Erythroblast (primary cell): ENCODE measurements at regions not wholly inside any gene's neighbourhood (a gene's known extent, or its start where the extent isn't known, plus 50 kb on each side); places are given as distances from the start of the nearest gene placed in this dataset.

Source experiments
- GATA1 ChIP-seq: IDR thresholded peaks from 2 replicates; pipeline ENCODE4 v1.6.1; 2011; ENCODE audit warnings: low read depth, mild to moderate bottlenecking, control low read depth, low read length, moderate library complexity
- POLR2A ChIP-seq: IDR thresholded peaks from 2 replicates; pipeline ENCODE4 v1.6.1; 2011; ENCODE audit warnings: mild to moderate bottlenecking, low read length

DNA sequence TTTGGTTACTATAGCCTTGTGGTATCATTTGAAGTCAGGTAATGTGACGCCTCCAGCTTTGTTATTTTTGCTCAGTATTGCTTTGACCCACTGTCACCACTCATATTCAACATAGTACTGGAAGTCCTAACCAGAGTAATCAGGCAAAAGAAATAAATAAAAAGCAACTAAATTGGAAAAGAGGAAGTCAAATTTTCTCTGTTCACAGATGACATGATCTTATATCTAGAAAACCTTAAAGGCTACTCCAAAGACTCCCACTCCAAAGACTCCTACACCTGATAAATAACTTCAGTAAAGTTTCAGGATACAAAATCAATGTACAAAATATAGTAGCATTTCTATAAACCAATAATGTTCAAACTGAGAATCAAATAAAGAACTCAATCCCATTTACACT lies 348.6 kb downstream of the CXXC4 start:
- TF ChIP-seq POLR2A (no peak), GATA1 (no peak)
